GM18873 (cell line): ENCODE measurements at regions not wholly inside any gene's neighbourhood (a gene's known extent, or its start where the extent isn't known, plus 50 kb on each side); places are given as distances from the start of the nearest gene placed in this dataset.

Source experiments
- ATAC-seq: cut with Tn5 transposase; IDR thresholded peaks from one replicate; pipeline ENCODE4 v1.9.1; 2021; ENCODE audit warnings: mild to moderate bottlenecking, moderate library complexity, moderate number of reproducible peaks; ENCODE audit not compliant: unreplicated experiment, low FRiP score

GRCh38 chr6:87939776-87940175, 107.9 kb upstream of the SPACA1 start:
- no peak for ATAC-seq

GRCh38 chr6:87938287-87938686, 109.4 kb upstream of the SPACA1 start:
- ATAC-seq, result no peak

GRCh38 chr6:87936065-87936464, 111.6 kb upstream of the SPACA1 start:
- no peak for ATAC-seq

GRCh38 chr6:87935196-87935595, 112.4 kb upstream of the SPACA1 start:
- no peak for ATAC-seq

- no peak for ATAC-seq
Observed at GRCh38 chr6:87932361-87932760, 115.3 kb upstream of the SPACA1 start.

GRCh38 chr6:87929843-87930288, 117.8 kb upstream of the SPACA1 start:
- ATAC-seq, result peak; percentile 53

GRCh38 chr6:87926687-87927086, 121.0 kb upstream of the SPACA1 start:
- ATAC-seq, result no peak

- ATAC-seq, result no peak
Observed at GRCh38 chr6:87926072-87926471, 121.6 kb upstream of the SPACA1 start.

GRCh38 chr6:87925373-87926060, 122.1 kb upstream of the SPACA1 start:
- peak; percentile 51 for ATAC-seq

GRCh38 chr6:87923389-87924050, 124.1 kb upstream of the SPACA1 start:
- ATAC-seq, result no peak

GRCh38 chr6:87922947-87923330, 124.7 kb upstream of the SPACA1 start:
- peak; percentile 73 for ATAC-seq

- no peak for ATAC-seq
Observed at GRCh38 chr6:87922196-87922946, 125.3 kb upstream of the SPACA1 start.

- ATAC-seq, result no peak
Observed at GRCh38 chr6:87921034-87921433, 126.6 kb upstream of the SPACA1 start.

GRCh38 chr6:87920245-87920644, 127.4 kb upstream of the SPACA1 start:
- no peak for ATAC-seq

GRCh38 chr6:87919416-87919815, 128.2 kb upstream of the SPACA1 start:
- no peak for ATAC-seq

GRCh38 chr6:87919001-87919400, 128.6 kb upstream of the SPACA1 start:
- ATAC-seq, result no peak

GRCh38 chr6:87918461-87918941, 129.1 kb upstream of the SPACA1 start:
- no peak for ATAC-seq

GRCh38 chr6:87917886-87918285, 129.8 kb upstream of the SPACA1 start:
- ATAC-seq, result no peak

- no peak for ATAC-seq
Observed at GRCh38 chr6:87916446-87916845, 131.2 kb upstream of the SPACA1 start.

- ATAC-seq, result no peak
Observed at GRCh38 chr6:87914637-87915395, 132.8 kb upstream of the SPACA1 start.

GRCh38 chr6:87913974-87914373, 133.7 kb upstream of the SPACA1 start:
- no peak for ATAC-seq
